ENCODE measurements at regions not wholly inside any gene's neighbourhood (a gene's known extent, or its start where the extent isn't known, plus 50 kb on each side); places are given as distances from the start of the nearest gene placed in this dataset.
"Not testable (repeated sequence)": the region's sequence is repeated elsewhere in the genome, so short reads cannot be mapped to it uniquely, and the experiment has no call there.

DNA sequence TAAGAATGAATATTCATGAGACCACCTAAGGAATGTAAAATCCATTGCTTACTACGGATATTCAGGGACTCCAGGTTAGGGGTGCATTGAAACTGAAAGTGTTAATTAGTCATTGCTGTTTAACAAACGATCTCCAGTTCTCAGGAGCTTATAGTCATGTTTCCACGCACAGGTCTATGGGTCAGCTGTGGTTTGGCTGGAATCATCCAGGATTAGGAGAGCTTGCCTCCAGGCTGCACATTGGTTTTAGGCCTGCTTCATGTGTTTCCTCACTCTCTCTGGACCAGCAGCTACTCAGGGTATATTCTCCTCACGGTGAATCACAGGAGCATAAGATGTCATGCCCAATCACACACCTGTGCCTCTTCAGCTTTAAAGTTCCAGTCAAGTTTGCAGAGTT is 98.9 kb downstream of the ATXN3L start:
- no peak for DNase-seq

DNA sequence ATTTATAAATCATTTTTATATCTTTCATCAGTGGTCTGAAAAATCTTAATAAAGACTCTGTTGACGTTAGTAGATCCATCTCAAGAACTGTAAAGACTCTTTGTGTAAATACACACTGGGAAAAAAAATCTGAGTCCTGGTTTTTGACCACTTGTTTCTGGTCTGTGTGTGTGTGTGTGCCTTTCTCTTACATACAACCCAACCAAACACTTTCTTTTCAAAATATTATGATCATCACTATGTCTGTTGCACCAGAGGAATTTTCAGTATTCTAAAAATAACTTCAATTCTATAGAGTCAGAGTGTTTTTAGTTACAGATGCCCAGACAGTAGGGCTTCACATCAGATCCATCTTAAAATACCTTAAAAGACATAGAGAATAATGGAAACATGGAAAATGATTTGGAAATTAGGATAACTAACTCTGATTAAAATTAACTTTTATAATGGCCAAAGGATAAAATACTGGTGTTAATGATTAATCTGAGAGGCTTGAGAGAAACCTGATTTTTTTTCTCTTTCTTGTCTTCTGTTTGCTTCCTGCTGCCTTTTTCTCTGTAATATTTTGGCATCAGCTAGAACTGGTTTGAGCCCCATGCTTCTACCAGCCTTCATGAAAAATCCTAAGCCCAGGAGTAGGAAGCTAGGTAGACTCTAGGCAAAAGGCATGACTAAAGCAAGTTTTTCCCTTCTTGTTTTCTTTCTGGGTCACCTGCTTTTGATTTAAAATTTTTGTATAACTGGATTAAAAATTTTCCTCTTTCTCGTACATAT is 99.7 kb downstream of the ATXN3L start:
- no peak for DNase-seq

GRCh38 chrX:13218758-13219157 is 101.1 kb downstream of the ATXN3L start:
- DNase-seq = no peak

GRCh38 chrX:13216139-13216538 is 103.7 kb downstream of the ATXN3L start:
- DNase-seq = no peak

- no peak for DNase-seq
Measured at GRCh38 chrX:13215729-13216128, 104.1 kb downstream of the ATXN3L start.

DNA sequence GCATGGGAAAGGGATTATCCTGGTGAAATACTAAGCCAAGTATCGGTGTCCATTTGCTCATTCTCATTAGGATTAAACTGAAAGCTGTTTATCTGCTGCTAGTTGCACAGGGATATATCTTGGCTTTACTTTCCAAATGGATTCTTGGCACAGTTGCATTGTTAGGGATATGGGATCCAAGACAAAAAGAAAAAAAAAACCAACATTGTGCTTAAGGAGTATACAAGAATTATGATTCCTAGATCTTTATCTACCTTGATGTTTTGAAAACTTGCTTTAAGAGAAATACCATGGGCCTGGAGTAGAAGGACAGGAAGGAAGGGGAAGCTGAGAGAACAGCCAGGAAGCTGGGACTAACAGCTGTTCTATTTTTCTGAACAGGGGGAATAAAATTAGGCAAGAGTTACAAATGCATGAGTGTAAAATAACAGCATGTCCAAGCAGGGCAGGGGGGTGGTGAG is 107.6 kb downstream of the ATXN3L start:
- no peak for DNase-seq

- DNase-seq = not testable (repeated sequence)
Measured at GRCh38 chrX:13210142-13210541, 109.7 kb downstream of the ATXN3L start.

GRCh38 chrX:13209704-13210103 is 110.1 kb downstream of the ATXN3L start:
- not testable (repeated sequence) for DNase-seq

GRCh38 chrX:13208281-13208935 is 111.4 kb downstream of the ATXN3L start:
- no peak for DNase-seq

DNA sequence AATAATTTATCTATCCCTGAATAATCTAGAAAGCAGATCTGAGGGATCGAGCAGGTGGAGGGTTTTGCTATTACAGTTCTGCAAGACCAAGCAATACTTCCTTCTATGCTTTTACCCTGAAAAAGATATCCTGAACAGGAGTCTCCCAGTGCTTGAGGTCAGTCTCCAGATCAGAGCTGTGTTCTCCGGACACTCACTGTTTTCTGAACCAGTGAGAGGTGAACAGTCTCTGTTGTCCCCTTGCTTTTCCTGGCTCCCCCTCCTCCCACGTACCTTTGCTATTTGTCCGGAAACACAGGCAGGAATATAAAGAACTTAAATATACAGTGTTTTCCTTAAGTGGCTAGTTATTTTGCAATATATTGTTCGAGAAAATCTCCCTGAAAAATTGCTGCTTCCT is 116.6 kb downstream of the ATXN3L start:
- no peak for DNase-seq

- DNase-seq = no peak
Measured at GRCh38 chrX:13201605-13202219, 118.1 kb downstream of the ATXN3L start.

DNA sequence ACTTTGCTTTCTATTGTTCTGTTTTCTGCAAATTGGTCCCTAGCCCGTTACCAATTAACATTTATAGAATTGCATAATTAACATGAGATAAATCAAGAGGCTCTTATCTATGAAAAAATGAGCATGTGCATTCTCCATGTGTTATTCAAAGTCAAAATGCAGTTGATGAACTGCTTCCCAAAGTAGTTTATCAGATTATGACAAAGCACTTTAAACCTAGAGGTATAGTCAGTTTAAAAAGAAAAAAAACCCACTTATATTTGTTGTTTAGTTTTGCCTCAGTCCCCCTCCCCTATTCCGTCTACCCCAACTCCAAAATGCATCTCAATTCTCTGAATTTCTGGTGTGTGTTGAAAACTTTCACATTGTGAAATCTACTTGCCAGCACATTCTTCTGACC is 119.5 kb downstream of the ATXN3L start:
- no peak for DNase-seq

DNA sequence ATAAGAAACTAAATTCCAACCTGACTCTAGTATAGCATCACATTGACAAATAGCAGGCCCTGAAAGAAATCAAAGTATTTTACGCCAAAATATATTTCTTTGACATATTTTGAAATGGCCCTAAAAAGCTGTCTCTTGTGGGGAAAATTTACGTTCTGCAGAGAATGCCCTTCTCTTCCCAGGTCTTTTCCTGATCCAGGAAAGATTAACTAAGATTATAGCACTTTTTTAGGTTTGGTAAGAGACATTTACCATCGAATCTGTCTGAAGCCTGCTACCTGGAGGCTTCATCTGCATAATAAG is 121.1 kb downstream of the ATXN3L start:
- DNase-seq = no peak

GRCh38 chrX:13198056-13198761 is 121.6 kb downstream of the ATXN3L start:
- DNase-seq = no peak

DNA sequence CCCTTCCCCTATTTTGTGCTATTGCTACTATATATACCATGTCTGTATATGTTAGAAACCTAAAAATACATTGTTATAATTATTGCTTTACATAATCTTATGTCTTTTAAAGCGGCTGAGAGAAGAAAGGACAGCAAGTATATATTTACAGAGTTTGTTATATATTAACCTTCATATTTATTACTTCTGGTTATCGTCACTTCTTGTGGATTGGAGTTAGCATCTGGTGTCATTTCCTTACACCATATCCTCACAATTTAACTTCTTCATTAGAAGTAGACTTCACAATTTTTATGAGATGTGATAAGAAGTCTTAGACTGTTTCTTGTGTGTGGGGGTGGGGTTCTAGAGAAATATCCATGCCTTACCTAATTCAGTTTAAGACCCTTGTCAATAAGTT is 123.1 kb downstream of the ATXN3L start:
- DNase-seq = no peak

- DNase-seq = no peak
Measured at GRCh38 chrX:13195340-13195739, 124.5 kb downstream of the ATXN3L start.

GRCh38 chrX:13194291-13195103 is 125.4 kb downstream of the ATXN3L start:
- no peak for DNase-seq

- peak in 1 of 2 experiments; percentile 2 for DNase-seq
Measured at GRCh38 chrX:13190051-13190450, 129.8 kb downstream of the ATXN3L start.

GRCh38 chrX:13189380-13189779 is 130.5 kb downstream of the ATXN3L start:
- no peak for DNase-seq

DNA sequence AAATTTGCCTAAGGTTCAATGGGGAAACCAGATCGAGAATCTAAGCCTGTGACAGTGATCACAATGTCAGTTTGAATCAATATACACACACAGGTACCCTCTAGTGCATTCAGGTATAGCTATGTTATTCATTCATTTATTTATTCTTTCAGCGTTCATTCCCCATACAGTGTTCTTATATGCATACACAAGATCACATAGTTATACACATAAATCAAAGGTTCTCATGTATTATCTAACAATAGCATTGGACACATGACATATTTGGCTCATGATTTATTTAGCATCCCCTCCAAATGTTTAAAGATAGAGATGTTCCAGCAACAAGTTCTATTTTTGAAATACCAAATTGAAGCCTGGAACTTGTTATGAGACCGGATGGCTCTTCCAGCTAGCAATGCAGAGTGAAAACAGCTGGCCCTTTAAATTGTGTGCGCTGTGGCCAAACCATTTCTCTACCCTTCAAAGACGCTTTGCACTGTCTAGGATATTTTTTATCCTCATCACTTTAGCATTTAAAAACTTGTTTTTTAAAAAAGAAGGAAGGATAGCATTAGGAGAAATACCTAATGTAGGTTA is 131.0 kb downstream of the ATXN3L start:
- no peak for DNase-seq

DNA sequence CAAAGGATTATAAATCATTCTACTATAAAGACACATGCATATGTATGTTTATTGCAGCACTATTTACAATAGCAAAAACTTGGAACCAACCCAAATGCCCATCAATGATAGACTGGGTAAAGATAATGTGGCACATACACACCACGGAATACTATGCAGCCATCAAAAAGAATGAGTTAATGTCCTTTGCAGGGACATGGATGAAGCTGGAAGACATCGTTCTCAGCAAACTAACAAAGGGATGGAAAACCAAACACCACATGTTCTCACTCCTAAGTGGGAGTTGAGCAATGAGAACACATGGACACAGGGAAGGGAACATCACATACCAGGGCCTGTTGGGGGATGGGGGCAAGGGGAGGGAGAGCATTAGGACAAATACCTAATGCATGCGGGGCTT is 133.2 kb downstream of the ATXN3L start:
- DNase-seq = not testable (repeated sequence)

- DNase-seq = no peak
Measured at GRCh38 chrX:13180807-13181206, 136.4 kb upstream of the FAM9C start.
